Testis (tissue), 2 donors: ENCODE measurements at regions not wholly inside any gene's neighbourhood (a gene's known extent, or its start where the extent isn't known, plus 50 kb on each side); places are given as distances from the start of the nearest gene placed in this dataset.

Experiments
- POLR2A ChIP-seq: fragments of 450-650 bp; IDR thresholded peaks from one replicate; pipeline ENCODE4 v1.6.1; 2017; ENCODE audit warnings: antibody characterized with exemption, mild to moderate bottlenecking, moderate library complexity
- TF ChIP-seq, protein P1 (sequence below), 3 experiments: fragments of 450-650 bp in 2 of 3; fragments of 200-600 bp in 1 of 3; sonication (generic) in 1 of 3; IDR thresholded peaks; one replicate each; pipeline ENCODE4 v1.5.1; 2016 to 2019; ENCODE audit warnings: antibody characterized with exemption in 3 of 3, mild to moderate bottlenecking in 2 of 3, moderate library complexity in 1 of 3

DNA sequence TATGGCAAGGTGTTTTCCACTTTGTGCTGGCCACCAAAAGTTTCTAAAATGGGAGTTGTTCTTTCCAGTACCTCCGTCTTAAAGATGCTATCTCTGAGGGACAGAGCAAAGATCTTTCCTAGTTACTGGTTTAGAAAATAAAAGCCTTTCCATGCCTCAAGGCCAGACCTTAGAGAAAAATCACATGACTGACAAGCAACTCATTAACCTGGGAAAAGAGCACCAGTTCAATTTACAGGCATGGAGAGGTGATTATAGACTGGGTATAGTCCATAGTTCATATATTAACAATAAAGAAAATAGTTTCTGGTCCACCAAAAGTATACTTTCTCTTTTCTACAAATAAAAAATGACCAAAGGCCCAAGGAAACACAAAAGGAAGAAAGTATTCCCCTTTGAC lies 230.7 kb downstream of the TOX3 start:
- TF ChIP-seq, protein P1, sequence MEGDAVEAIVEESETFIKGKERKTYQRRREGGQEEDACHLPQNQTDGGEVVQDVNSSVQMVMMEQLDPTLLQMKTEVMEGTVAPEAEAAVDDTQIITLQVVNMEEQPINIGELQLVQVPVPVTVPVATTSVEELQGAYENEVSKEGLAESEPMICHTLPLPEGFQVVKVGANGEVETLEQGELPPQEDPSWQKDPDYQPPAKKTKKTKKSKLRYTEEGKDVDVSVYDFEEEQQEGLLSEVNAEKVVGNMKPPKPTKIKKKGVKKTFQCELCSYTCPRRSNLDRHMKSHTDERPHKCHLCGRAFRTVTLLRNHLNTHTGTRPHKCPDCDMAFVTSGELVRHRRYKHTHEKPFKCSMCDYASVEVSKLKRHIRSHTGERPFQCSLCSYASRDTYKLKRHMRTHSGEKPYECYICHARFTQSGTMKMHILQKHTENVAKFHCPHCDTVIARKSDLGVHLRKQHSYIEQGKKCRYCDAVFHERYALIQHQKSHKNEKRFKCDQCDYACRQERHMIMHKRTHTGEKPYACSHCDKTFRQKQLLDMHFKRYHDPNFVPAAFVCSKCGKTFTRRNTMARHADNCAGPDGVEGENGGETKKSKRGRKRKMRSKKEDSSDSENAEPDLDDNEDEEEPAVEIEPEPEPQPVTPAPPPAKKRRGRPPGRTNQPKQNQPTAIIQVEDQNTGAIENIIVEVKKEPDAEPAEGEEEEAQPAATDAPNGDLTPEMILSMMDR (IDR thresholded peaks at IDR 0.05): no peak
- no peak for TF ChIP-seq POLR2A
